ENCODE measurements at regions not wholly inside any gene's neighbourhood (a gene's known extent, or its start where the extent isn't known, plus 50 kb on each side); places are given as distances from the start of the nearest gene placed in this dataset.

GRCh38 chr22:27222178-27222577 lies 564.8 kb downstream of the MIAT start:
- Mint-ChIP-seq H3K4me3 (no peak overlapping the region), H3K9me3 (peaks cover 0 to 5% (median 0%) of the 10 kb centered on the region in 9 donors), H3K36me3 (no peaks in the 10 kb centered on the region), H3K4me1 (no peaks in the 10 kb centered on the region), H3K27ac (no peak overlapping the region), H3K27me3 (peaks cover 4 to 22% (median 18%) of the 10 kb centered on the region in 5 donors)
- POLR2A ChIA-PET = interaction anchor here (0.7 kb wide), 1 partner anchor 16 kb away, joined by 3 read pairs; no protein-coding TSS in a partner anchor
- DNase-seq (no peak), ATAC-seq (no peak)

GRCh38 chr22:27223317-27224177 lies 566.2 kb downstream of the MIAT start:
- Mint-ChIP-seq H3K27ac (no peak overlapping the region), H3K4me3 (no peak overlapping the region), H3K4me1 (no peaks in the 10 kb centered on the region), H3K36me3 (no peaks in the 10 kb centered on the region), H3K27me3 (peaks cover 0 to 19% (median 11%) of the 10 kb centered on the region in 5 donors), H3K9me3 (peaks cover 0 to 5% (median 0%) of the 10 kb centered on the region in 9 donors)
- ATAC-seq = no peak
- POLR2A ChIA-PET = no interaction called here
- DNase-seq = no peak

GRCh38 chr22:27224485-27225374 lies 567.3 kb downstream of the MIAT start:
- no peak for ATAC-seq
- H3K4me3 Mint-ChIP-seq = no peak overlapping the region
- no peak overlapping the region for H3K27ac Mint-ChIP-seq
- DNase-seq = no peak
- peaks cover 0 to 1% (median 0%) of the 10 kb centered on the region in 3 donors for H3K36me3 Mint-ChIP-seq
- peaks cover 0 to 10% (median 7%) of the 10 kb centered on the region in 5 donors for H3K27me3 Mint-ChIP-seq
- H3K9me3 Mint-ChIP-seq = peaks cover 0 to 2% (median 0%) of the 10 kb centered on the region in 9 donors
- POLR2A ChIA-PET = no interaction called here
- H3K4me1 Mint-ChIP-seq = no peaks in the 10 kb centered on the region

- Mint-ChIP-seq H3K27ac (no peak overlapping the region), H3K36me3 (peaks cover 0 to 9% (median 0%) of the 10 kb centered on the region in 3 donors), H3K4me1 (no peaks in the 10 kb centered on the region), H3K4me3 (no peak overlapping the region), H3K27me3 (peaks cover 4 to 21% (median 8%) of the 10 kb centered on the region in 5 donors), H3K9me3 (peaks cover 0 to 9% (median 2%) of the 10 kb centered on the region in 9 donors)
- DNase-seq = no peak
- ATAC-seq = no peak
- POLR2A ChIA-PET = no interaction called here
Measured at GRCh38 chr22:27226666-27227065, 569.3 kb downstream of the MIAT start.

- no peak for DNase-seq
- Mint-ChIP-seq H3K4me1 (no peaks in the 10 kb centered on the region), H3K36me3 (peaks cover 0 to 14% (median 0%) of the 10 kb centered on the region in 3 donors), H3K4me3 (no peak overlapping the region), H3K27me3 (peaks cover 8 to 34% (median 16%) of the 10 kb centered on the region in 5 donors), H3K9me3 (peaks cover 0 to 14% (median 3%) of the 10 kb centered on the region in 9 donors), H3K27ac (no peak overlapping the region)
- POLR2A ChIA-PET = no interaction called here
- no peak for ATAC-seq
Measured at GRCh38 chr22:27228771-27229170, 571.4 kb downstream of the MIAT start.

- no peak overlapping the region for H3K27ac Mint-ChIP-seq
- DNase-seq = no peak
- no peaks in the 10 kb centered on the region for H3K4me1 Mint-ChIP-seq
- H3K36me3 Mint-ChIP-seq = peaks cover 0 to 14% (median 0%) of the 10 kb centered on the region in 3 donors
- POLR2A ChIA-PET = no interaction called here
- H3K4me3 Mint-ChIP-seq = no peak overlapping the region
- no peak for ATAC-seq
- peaks cover 9 to 36% (median 16%) of the 10 kb centered on the region in 5 donors for H3K27me3 Mint-ChIP-seq
- H3K9me3 Mint-ChIP-seq = peaks cover 0 to 22% (median 4%) of the 10 kb centered on the region in 9 donors
Measured at GRCh38 chr22:27230189-27230588, 571.4 kb downstream of the MN1 start.

GRCh38 chr22:27231266-27231665 lies 570.3 kb downstream of the MN1 start:
- H3K4me1 Mint-ChIP-seq = no peaks in the 10 kb centered on the region
- no peak overlapping the region for H3K27ac Mint-ChIP-seq
- no peak overlapping the region for H3K4me3 Mint-ChIP-seq
- POLR2A ChIA-PET = no interaction called here
- peaks cover 9 to 42% (median 19%) of the 10 kb centered on the region in 5 donors for H3K27me3 Mint-ChIP-seq
- DNase-seq (no peak), ATAC-seq (no peak)
- peaks cover 0 to 14% (median 0%) of the 10 kb centered on the region in 3 donors for H3K36me3 Mint-ChIP-seq
- H3K9me3 Mint-ChIP-seq = peaks cover 0 to 22% (median 2%) of the 10 kb centered on the region in 9 donors

- peaks cover 9 to 45% (median 15%) of the 10 kb centered on the region in 5 donors for H3K27me3 Mint-ChIP-seq
- DNase-seq (no peak), ATAC-seq (no peak)
- H3K9me3 Mint-ChIP-seq = peaks cover 0 to 22% (median 2%) of the 10 kb centered on the region in 9 donors
- H3K4me1 Mint-ChIP-seq = no peaks in the 10 kb centered on the region
- H3K27ac Mint-ChIP-seq = no peak overlapping the region
- H3K4me3 Mint-ChIP-seq = no peak overlapping the region
- POLR2A ChIA-PET = no interaction called here
- H3K36me3 Mint-ChIP-seq = peaks cover 0 to 14% (median 0%) of the 10 kb centered on the region in 3 donors
Measured at GRCh38 chr22:27232077-27232476, 569.5 kb downstream of the MN1 start.

- DNase-seq (no peak), ATAC-seq (no peak)
- no peak overlapping the region for H3K4me3 Mint-ChIP-seq
- H3K27ac Mint-ChIP-seq = no peak overlapping the region
- POLR2A ChIA-PET = no interaction called here
- peaks cover 0 to 5% (median 0%) of the 10 kb centered on the region in 3 donors for H3K36me3 Mint-ChIP-seq
- H3K27me3 Mint-ChIP-seq = peaks cover 4 to 37% (median 11%) of the 10 kb centered on the region in 5 donors
- H3K4me1 Mint-ChIP-seq = no peaks in the 10 kb centered on the region
- peaks cover 0 to 13% (median 0%) of the 10 kb centered on the region in 9 donors for H3K9me3 Mint-ChIP-seq
Measured at GRCh38 chr22:27237080-27237741, 564.3 kb downstream of the MN1 start.

- DNase-seq (no peak), ATAC-seq (no peak)
- POLR2A ChIA-PET = no interaction called here
- H3K4me1 Mint-ChIP-seq = no peaks in the 10 kb centered on the region
- H3K36me3 Mint-ChIP-seq = no peaks in the 10 kb centered on the region
- peaks cover 5 to 40% (median 16%) of the 10 kb centered on the region in 5 donors for H3K27me3 Mint-ChIP-seq
- H3K27ac Mint-ChIP-seq = no peak overlapping the region
- H3K9me3 Mint-ChIP-seq = peaks cover 0 to 8% (median 0%) of the 10 kb centered on the region in 9 donors
- no peak overlapping the region for H3K4me3 Mint-ChIP-seq
Measured at GRCh38 chr22:27238935-27239510, 562.5 kb downstream of the MN1 start.

- POLR2A ChIA-PET = no interaction called here
- H3K9me3 Mint-ChIP-seq = peaks cover 0 to 7% (median 0%) of the 10 kb centered on the region in 9 donors
- no peak for ATAC-seq
- peaks cover 5 to 40% (median 16%) of the 10 kb centered on the region in 5 donors for H3K27me3 Mint-ChIP-seq
- H3K4me1 Mint-ChIP-seq = no peaks in the 10 kb centered on the region
- H3K27ac Mint-ChIP-seq = no peak overlapping the region
- no peak for DNase-seq
- no peak overlapping the region for H3K4me3 Mint-ChIP-seq
- no peaks in the 10 kb centered on the region for H3K36me3 Mint-ChIP-seq
Measured at GRCh38 chr22:27239520-27239919, 562.0 kb downstream of the MN1 start.

Data from naive thymus-derived CD8-positive, alpha-beta T cell (primary cell).